Parathyroid adenoma (tissue), 2 donors: ENCODE measurements at regions not wholly inside any gene's neighbourhood (a gene's known extent, or its start where the extent isn't known, plus 50 kb on each side); places are given as distances from the start of the nearest gene placed in this dataset.

Experiments used
- H2AFZ ChIP-seq: fragments of 300-600 bp; sonication (generic); one replicate; pipeline ENCODE4 v1.7.0; 2017; ENCODE audit warnings: antibody characterized with exemption, mild to moderate bottlenecking
- H3K27ac ChIP-seq: fragments of 300-600 bp; sonication (generic); one replicate; pipeline ENCODE4 v1.7.0; 2017
- H3K27me3 ChIP-seq: fragments of 300-600 bp; sonication (generic); one replicate; pipeline ENCODE4 v1.7.0; 2017; ENCODE audit warnings: low read length; ENCODE audit not compliant: control insufficient read depth, insufficient read depth
- H3K36me3 ChIP-seq: fragments of 300-600 bp; sonication (generic); one replicate; pipeline ENCODE4 v1.7.0; 2017; ENCODE audit warnings: low read length; ENCODE audit not compliant: control insufficient read depth, insufficient read depth
- H3K4me1 ChIP-seq: fragments of 300-600 bp; sonication (generic); one replicate; pipeline ENCODE4 v1.7.0; 2017; ENCODE audit warnings: control low read depth
- H3K4me2 ChIP-seq: fragments of 300-600 bp; sonication (generic); one replicate; pipeline ENCODE4 v1.7.0; 2017; ENCODE audit warnings: low read length
- H3K4me3 ChIP-seq: fragments of 300-600 bp; sonication (generic); one replicate; pipeline ENCODE4 v1.7.0; 2017; ENCODE audit warnings: low read depth, low read length
- H3K79me2 ChIP-seq: fragments of 300-600 bp; sonication (generic); one replicate; pipeline ENCODE4 v1.7.0; 2017; ENCODE audit warnings: control low read depth
- H3K9ac ChIP-seq: fragments of 300-600 bp; sonication (generic); one replicate; pipeline ENCODE4 v1.7.0; 2017; ENCODE audit warnings: mild to moderate bottlenecking
- H3K9me3 ChIP-seq: fragments of 300-600 bp; sonication (generic); one replicate; pipeline ENCODE4 v1.7.0; 2017; ENCODE audit warnings: low read length; ENCODE audit not compliant: control insufficient read depth
- TF ChIP-seq, protein P1 (sequence below): fragments of 300-600 bp; sonication (generic); IDR thresholded peaks from one replicate; pipeline ENCODE4 v1.7.0; 2017; ENCODE audit warnings: antibody characterized with exemption, mild to moderate bottlenecking
- donor health status: primary hyperparathyroidism.

DNA sequence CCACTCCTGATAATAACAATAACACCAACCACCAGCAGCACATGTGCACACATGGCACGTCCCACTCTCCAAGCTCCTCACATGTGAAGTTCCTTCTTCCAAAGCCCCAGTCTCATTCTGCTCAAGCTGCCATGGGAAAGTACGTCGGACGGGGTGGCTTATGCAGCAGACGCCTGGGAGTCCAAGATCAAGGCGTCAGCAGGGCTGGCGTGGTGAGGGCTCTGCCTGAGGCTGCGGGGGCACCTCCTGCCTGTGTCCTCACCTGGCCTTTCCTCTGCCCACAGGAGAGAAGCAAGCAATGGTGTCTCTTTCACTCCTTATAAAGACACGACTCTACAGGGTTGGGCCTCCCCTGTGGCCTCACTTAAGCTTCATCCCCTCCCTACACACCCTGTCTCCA is 68.8 kb upstream of the INSIG1 start:
- Histone ChIP-seq H3K27me3 (no peaks in the 10 kb centered on the region), H3K36me3 (no peaks in the 10 kb centered on the region), H3K4me2 (no peak overlapping the region), H3K9me3 (no peaks in the 10 kb centered on the region), H3K4me1 (no peaks in the 10 kb centered on the region), H3K27ac (no peak overlapping the region), H3K9ac (no peak overlapping the region), H2AFZ (no peak overlapping the region), H3K79me2 (no peaks in the 10 kb centered on the region), H3K4me3 (no peak overlapping the region)
- TF ChIP-seq, protein P1, sequence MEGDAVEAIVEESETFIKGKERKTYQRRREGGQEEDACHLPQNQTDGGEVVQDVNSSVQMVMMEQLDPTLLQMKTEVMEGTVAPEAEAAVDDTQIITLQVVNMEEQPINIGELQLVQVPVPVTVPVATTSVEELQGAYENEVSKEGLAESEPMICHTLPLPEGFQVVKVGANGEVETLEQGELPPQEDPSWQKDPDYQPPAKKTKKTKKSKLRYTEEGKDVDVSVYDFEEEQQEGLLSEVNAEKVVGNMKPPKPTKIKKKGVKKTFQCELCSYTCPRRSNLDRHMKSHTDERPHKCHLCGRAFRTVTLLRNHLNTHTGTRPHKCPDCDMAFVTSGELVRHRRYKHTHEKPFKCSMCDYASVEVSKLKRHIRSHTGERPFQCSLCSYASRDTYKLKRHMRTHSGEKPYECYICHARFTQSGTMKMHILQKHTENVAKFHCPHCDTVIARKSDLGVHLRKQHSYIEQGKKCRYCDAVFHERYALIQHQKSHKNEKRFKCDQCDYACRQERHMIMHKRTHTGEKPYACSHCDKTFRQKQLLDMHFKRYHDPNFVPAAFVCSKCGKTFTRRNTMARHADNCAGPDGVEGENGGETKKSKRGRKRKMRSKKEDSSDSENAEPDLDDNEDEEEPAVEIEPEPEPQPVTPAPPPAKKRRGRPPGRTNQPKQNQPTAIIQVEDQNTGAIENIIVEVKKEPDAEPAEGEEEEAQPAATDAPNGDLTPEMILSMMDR, result no peak

DNA sequence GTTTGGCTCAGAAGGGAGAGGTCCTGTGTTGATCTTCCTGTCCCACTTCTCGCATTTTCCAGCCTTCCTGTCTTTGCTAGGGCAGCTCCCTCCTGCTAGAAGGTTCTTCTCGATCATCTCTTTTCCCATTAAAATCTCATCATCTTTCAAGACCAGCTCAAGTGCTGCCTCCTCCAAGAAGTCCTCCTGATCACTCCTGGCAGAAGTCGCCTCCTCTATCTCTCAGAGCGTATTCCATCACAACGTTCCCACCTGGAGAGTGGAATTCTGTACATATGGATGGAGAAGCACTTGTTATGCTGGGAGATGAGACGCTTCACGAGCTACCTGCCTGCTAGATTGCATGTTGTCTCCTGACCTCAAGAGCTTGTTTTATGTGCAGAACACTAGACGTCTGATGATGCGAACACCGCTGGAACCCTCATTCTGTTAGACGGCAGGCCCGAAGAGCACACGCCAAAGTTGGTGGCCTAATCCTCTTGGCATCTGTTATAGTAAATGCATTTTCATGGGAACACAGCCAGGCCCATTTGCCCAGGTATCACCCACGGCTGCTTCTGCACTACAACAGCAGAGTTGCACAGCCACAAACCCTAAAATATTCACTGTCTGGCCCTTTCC is 68.0 kb upstream of the INSIG1 start:
- H3K27me3 ChIP-seq, result no peaks in the 10 kb centered on the region
- no peak overlapping the region for H3K27ac ChIP-seq
- H2AFZ ChIP-seq, result no peak overlapping the region
- no peak overlapping the region for H3K9ac ChIP-seq
- no peaks in the 10 kb centered on the region for H3K79me2 ChIP-seq
- no peaks in the 10 kb centered on the region for H3K9me3 ChIP-seq
- H3K4me1 ChIP-seq, result no peaks in the 10 kb centered on the region
- H3K36me3 ChIP-seq, result no peaks in the 10 kb centered on the region
- TF ChIP-seq, protein P1, result no peak
- no peak overlapping the region for H3K4me3 ChIP-seq
- H3K4me2 ChIP-seq, result no peak overlapping the region

DNA sequence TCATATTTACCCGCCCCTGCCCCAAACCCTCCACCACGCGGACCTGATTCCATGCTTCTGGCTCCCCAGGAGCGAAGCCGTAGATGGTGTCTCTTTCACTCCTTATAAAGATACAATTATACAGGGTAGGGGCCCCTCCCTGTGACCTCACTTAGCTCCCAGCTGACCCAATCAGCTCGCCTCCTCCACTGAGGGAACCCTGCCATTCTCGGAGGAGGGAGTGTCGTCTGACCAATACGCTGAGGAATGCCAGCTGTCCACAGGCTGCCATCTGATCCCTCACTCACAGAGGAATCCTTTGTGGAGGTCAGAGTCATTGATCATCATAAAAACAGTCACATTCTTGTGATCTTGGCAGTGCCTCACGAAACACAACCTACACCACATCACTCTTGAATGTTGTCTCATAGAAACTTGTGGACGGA is 67.5 kb upstream of the INSIG1 start:
- no peaks in the 10 kb centered on the region for H3K9me3 ChIP-seq
- no peak overlapping the region for H3K9ac ChIP-seq
- no peaks in the 10 kb centered on the region for H3K79me2 ChIP-seq
- TF ChIP-seq, protein P1, result no peak
- H3K27me3 ChIP-seq, result no peaks in the 10 kb centered on the region
- no peak overlapping the region for H3K27ac ChIP-seq
- H2AFZ ChIP-seq, result no peak overlapping the region
- no peak overlapping the region for H3K4me2 ChIP-seq
- H3K4me3 ChIP-seq, result no peak overlapping the region
- H3K4me1 ChIP-seq, result peaks cover 3% of the 10 kb centered on the region
- H3K36me3 ChIP-seq, result no peaks in the 10 kb centered on the region

DNA sequence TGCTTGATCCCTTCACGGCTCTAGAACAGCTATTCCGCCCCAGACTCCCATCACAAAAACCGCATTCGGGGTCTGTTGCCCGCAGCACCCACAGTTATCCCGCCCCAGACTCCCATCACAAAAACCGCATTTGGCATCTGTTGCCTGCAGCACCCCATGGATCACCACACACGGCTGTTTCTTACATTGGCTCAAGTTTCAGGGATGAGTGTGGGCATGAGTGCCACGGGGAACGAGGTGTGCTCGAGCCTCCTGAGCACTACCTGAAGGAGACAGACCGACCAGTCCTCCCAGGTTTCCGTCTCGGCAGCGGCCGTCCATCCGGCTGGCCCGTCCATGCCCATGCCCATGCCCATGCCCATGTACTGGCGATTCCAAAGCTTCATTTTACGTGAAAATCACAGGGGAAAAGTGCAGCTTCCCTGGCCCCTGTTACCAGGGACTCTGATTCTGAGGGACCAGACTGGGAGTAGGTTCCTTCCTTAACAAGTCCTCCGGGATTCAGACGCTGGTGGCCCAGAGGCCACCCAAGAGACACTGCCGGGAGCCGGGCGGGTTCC is 66.4 kb upstream of the INSIG1 start:
- no peaks in the 10 kb centered on the region for H3K27me3 ChIP-seq
- H2AFZ ChIP-seq, result no peak overlapping the region
- H3K4me1 ChIP-seq, result peaks cover 3% of the 10 kb centered on the region
- H3K4me2 ChIP-seq, result no peak overlapping the region
- H3K27ac ChIP-seq, result no peak overlapping the region
- TF ChIP-seq, protein P1, result no peak
- no peaks in the 10 kb centered on the region for H3K36me3 ChIP-seq
- no peak overlapping the region for H3K9ac ChIP-seq
- H3K9me3 ChIP-seq, result no peaks in the 10 kb centered on the region
- no peak overlapping the region for H3K4me3 ChIP-seq
- H3K79me2 ChIP-seq, result no peaks in the 10 kb centered on the region

DNA sequence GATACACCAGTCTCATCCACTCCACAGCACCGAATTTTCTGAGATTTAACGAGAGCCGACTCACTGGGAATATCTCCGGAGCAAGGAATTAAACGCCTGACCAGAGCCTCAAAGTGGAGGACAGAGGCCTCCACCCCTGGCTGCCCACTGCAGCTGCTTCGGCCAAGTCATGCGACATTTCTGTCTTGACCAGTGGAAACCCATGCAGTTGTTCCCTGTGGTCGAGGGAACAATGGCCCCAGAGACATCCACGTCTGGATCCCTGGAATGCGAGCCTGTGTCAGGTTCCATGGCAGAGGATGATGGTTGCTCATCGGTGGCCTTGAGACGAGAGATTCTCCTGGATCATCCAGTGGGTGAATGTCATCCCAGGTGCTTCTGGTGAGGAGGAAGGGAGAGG is 65.7 kb upstream of the INSIG1 start:
- TF ChIP-seq, protein P1, result no peak

More for the DNA sequence above, 65.7 kb upstream of the INSIG1 start:
- Histone ChIP-seq H3K27me3 (no peaks in the 10 kb centered on the region), H3K36me3 (no peaks in the 10 kb centered on the region), H3K4me3 (no peak overlapping the region), H3K9me3 (no peaks in the 10 kb centered on the region), H3K4me2 (no peak overlapping the region), H3K27ac (no peak overlapping the region), H2AFZ (no peak overlapping the region), H3K9ac (no peak overlapping the region), H3K4me1 (peaks cover 9% of the 10 kb centered on the region), H3K79me2 (no peaks in the 10 kb centered on the region)
